ENCODE measurements at regions not wholly inside any gene's neighbourhood (a gene's known extent, or its start where the extent isn't known, plus 50 kb on each side); places are given as distances from the start of the nearest gene placed in this dataset.

DNA sequence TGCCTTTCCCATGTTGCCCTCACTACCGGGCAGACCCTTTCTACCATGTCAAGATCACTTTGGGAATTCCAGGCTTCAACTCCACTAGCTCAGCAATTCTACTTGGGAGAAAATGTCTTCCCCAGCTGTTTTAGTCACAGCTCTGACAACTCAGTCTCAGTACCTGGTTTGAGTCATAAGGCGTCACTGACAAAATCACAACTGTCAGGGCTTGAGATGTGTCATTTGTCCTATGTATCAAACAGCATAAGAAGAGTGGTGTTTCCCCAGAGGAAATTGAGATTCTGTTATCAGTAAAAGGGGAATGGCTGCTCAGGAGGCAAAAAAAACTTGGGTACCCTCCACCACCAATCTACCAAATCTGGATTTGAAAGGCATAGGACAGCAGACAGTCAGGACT, 594.9 kb upstream of the SUCLG2 start:
- TF ChIP-seq, protein P1, sequence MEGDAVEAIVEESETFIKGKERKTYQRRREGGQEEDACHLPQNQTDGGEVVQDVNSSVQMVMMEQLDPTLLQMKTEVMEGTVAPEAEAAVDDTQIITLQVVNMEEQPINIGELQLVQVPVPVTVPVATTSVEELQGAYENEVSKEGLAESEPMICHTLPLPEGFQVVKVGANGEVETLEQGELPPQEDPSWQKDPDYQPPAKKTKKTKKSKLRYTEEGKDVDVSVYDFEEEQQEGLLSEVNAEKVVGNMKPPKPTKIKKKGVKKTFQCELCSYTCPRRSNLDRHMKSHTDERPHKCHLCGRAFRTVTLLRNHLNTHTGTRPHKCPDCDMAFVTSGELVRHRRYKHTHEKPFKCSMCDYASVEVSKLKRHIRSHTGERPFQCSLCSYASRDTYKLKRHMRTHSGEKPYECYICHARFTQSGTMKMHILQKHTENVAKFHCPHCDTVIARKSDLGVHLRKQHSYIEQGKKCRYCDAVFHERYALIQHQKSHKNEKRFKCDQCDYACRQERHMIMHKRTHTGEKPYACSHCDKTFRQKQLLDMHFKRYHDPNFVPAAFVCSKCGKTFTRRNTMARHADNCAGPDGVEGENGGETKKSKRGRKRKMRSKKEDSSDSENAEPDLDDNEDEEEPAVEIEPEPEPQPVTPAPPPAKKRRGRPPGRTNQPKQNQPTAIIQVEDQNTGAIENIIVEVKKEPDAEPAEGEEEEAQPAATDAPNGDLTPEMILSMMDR (IDR thresholded peaks at IDR 0.05): no peak
- no peak for TF ChIP-seq POLR2A (IDR thresholded peaks at IDR 0.05)
